HG03558 (cell line): ENCODE measurements at regions not wholly inside any gene's neighbourhood (a gene's known extent, or its start where the extent isn't known, plus 50 kb on each side); places are given as distances from the start of the nearest gene placed in this dataset.
"Not testable (repeated sequence)": the region's sequence is repeated elsewhere in the genome, so short reads cannot be mapped to it uniquely, and the experiment has no call there.

ENCODE experiments used
- ATAC-seq: cut with Tn5 transposase; IDR thresholded peaks from one replicate; pipeline ENCODE4 v1.9.1; 2021; ENCODE audit warnings: moderate number of reproducible peaks; ENCODE audit not compliant: unreplicated experiment; ENCODE audit errors: extremely low read depth

DNA sequence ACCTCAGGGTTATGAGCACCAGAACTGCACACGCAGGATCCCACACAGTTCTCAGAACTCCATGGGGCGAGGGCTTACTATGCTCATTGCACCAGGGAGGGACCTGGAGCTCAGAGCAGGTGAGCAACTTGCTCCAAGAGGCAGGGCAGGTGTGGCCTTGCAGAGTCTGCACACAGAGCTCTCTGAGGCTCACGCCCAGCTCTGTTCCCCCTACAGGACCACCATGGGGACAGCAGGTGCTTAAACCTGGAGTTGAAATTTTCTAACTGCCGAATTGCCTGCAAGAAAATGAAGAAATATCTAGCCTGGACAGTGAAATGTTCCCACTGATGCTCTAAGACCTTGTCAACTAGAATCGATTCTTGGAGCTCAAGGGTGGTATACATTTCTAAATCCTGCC is 49.9 kb upstream of the MSMB start:
- ATAC-seq: not testable (repeated sequence)

DNA sequence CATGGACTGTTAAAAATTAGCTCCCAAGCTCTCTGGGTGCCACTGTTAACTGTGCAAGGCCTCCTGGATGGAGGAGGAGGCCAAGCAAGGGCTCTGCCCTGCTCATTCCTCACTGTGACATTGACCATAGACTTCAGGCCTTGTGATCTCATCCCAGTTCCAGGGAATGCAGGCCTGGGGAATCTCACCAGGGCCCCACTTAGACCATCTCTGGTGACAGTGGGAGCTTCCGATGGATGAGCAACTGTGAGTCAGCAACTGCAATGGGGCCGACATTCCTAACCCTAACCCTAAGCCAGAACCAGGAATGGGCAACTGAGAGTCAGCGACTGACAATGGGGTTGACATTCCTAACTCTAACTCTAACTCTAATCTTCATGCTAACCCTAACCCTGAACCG is 50.4 kb upstream of the MSMB start:
- no peak for ATAC-seq

DNA sequence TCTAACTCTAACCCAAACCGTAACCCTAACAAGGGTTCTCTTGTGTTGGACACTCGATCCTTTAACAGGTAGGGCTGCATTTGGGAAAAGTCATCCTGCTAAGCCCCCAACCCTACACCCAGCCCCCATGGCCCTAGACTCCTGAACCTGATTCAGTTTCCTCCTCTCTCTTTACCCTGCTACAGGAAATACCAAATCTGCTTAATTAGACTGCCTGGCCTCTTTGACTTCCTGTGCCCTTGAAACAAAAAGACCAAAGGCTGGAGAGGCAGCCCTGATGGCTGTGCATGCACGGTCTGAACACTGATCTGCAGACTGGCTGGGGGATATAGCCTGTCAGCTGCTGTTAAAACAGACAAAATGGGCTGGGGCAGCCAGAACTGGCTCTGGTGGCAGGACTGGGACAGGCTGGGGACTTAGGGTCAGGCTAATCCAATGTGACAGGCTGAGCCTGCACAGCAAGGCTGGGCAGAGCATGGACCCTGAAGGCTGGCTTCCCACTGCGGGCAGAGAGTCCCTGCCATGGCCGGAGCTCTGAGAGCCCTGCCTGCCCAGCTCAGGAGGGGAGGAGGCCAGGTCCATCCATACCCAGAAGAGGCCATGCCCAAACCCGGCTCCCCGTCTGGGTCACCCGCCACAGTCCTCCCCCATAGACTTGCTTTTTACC is 51.0 kb upstream of the MSMB start:
- no peak for ATAC-seq

DNA sequence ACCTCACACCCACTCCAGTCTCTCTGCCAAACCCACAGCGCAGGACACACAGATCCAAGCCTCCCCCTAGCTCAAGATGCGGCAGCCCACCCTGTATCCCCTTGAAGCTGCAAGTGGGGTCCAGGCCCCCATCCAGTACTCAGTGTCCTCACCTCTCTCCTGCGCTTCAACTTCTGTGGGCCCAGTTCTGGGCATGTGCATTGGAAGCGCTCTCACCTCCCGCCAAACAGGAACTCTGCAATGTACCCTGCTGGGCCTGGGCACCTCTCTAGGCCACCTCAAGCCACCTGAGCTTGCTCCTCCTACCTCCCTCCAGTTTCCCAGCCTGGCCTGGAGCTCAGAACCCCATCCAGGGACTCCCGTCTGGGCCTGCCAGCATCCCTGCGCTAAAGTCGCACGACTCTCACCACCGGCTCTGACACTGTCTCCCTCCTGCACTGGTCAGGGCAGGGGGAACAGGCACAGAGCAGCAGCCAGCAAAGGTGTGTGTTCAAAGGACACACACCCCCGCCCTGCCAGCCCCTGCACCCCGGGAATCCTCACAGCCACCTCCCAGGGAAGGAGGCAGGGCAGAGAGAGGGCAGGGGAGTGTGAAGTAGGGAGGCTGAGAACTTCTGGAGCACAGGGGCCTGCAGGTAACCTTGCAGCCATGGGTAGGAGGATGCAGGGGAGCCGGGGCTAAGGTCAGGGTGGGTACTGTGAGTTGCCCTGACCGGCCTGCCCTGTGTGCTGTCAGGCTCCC is 51.7 kb upstream of the MSMB start:
- ATAC-seq: no peak

DNA sequence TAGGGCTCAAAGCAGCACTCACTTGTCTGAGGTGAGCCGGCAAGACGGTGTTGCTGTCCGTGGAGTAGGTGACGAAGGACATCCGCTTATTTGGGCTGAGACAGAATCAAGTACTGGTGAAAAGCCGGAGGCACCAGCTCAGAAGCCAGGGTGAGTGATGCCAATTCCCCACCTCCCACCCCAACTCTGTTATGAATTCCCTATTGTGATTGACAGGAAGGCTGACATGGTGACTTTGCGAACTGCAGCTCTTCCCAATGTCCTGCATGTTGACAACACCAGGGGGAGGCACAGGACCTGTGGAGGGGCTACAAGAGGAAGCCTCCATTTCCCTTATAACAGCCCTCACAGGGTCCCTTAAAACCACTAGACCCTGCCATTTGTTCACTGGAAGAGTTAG is 52.3 kb upstream of the MSMB start:
- ATAC-seq: no peak

DNA sequence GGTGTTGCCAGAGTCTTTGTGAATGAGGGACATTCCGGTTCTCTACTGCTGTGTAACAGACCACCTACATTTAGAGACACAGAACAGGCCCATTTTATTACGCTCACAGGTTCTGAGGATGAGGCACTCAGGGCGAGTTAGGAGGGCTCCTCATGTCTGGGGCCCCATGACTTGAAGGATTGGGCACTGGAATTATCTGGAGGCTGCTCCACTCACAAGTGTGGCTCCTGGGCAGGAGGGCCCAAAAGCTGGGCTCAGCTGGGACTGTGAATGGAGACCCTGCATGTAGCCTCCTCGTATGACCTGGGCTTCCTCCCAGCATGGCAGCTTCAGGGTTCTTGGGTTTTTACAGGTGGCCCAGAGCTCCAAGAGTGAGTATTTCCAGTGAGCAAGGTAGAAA is 52.9 kb upstream of the MSMB start:
- ATAC-seq: not testable (repeated sequence)

DNA sequence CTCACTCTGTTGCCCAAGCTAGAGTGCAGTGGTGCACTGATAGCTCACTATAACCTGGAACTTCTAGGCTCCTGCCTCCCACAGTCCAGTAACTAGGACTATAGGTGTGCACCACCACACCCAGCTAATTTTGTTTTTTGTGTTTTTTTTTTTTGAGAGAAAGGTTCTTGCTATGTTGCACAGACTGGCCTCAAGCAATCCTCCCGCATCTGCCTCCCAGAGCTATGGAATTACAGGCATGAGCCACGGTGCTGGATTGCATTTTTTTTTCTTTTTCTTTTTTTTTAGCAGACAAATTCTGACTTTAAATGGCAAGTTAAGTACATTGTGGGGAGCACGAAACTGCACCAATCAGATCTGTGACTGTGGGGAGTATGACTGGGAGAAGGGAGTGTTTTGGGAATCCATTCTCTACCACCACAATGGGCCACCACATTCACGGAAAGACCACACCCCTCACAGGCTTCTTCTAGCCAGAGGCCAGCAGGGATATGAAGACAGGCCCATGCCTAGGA is 58.1 kb upstream of the MSMB start:
- ATAC-seq: no peak

DNA sequence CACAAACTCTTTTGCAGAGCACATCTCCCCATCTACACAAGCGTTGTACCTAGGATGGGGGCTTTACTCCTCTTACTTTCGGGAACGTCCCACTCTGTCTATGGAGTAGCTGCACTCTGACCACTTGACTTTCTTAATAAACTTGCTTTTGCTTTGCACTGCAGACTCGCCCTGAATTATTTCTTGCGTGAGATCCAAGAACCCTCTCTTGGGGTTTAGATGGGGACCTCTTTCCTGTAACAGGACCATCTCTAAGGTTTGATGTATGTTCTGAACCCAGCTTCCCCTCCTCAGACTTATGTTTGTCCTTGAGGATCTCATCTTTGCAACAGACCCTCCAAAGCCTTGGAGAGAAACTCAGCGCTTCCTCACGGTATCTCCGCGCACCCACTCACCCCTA is 59.3 kb upstream of the MSMB start:
- ATAC-seq: not testable (repeated sequence)

DNA sequence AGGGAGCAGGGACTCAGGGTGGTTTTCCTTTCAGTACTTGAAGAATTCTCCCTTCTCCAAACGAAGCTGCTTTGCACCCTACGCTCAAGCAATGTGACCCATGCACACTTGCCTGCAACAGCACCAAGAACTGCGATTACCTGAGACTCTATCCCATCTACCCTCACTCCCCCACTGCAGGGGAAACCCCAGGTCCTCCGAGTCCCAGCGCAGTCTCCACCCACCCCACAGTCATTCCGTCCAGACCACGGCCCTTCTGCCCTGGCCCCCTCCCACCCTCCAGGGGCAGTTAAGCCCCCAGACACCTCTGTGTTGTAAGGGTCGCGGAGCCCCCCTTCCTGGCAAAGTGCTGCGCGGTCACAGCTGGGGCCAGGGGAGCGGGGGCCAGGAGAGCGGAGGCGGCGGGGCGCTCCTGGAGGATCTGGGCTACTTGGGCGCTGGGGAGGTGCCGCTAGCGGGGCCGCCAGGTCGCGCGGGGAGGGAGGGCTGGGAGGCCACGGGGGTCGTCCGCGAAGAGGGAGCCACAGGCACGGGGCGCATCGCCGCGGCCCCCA is 59.9 kb upstream of the MSMB start:
- ATAC-seq: not testable (repeated sequence)

DNA sequence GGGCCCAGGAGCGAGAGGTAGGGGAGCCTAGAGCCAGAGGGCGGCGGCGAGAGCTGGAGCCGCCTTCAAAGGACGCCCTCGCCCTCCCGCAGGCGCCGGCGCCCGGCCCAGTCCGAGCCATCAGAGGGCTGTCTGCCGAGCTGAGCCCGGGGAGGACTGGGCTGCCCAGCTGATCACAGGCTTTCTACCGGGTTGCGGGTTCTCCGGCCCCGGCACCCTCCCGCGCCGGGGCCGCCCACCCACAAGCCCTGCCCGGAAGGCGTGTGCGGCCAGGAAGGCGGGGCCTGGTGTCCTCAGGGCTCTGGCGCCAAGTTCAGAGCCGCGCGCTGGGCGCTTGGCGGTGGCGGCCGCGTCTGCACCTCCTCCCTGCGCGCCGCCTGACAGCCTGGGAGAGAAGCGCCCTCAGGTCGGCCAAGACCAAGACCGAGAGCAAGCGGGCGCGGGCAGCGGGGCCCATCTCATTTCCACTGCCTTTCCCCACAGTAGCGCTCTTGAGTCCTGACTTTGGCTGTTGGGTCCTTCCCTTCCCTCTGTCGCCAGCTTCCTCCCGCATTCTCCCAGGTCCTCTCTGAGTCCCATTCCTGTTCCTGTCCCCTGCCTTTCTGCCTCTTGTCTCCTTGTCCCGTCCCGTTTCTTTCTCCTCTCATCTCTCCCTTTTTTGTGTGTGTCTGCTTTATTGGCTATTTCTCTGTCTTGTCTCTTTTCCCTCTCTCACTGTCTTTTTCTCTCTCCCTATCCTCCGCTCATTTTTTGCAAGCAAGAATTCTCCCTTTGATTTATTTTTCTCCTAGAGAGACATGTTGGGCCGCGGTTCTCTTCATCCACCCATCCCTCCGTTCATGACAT is 60.6 kb upstream of the MSMB start:
- ATAC-seq: peak; percentile 59

DNA sequence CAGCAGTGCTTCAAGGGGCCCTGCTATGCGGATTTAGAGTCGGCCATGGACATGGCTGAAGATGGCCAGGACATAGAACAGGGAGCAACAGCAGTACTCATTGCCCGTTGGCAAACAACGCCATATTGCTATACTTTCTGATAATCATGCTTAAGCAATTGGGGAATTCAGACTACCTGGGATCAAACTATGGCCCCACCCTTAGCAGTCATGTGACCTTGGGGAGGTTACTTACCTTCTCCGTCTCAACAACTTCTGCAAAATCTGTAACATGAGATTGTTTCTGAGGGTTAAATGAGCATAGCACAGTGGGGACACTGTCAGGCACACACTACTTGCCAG is 62.1 kb upstream of the MSMB start:
- not testable (repeated sequence) for ATAC-seq

DNA sequence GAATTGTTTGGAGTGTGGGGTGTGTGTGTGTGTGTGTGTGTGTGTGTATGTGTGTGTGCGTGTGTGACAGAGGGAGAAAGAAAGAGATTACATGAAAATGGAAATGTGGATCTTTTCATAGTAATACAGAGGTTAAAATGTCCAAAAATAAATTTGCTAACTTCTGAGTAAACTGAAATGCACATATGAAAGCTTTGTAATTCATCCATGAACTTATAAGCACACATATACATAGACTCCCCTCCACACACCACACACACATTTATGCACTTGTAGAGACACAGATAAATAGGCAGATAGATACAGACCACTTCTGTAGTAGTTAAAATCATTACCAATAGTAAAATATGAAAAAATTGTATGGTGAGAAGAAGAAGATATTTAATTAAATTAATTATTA is 108.2 kb upstream of the MSMB start:
- not testable (repeated sequence) for ATAC-seq

DNA sequence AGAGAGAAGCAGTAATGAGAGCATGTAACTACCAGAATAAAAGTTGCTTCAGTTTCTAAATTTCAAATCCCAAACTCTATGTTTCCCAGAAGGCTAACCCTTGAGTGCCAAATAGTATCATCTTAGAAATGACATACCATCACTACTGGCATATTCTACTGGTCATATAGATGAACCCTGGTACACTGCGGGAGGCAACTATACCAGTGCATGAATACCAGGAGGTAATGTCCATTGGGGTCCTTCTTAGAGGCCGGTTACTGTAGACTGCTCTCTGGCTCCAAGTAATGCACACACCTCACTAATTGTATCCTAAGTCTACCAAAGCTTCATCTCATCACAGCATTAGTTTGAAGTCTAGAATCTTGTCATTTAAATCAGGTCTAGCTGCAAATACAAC is 108.6 kb upstream of the MSMB start:
- ATAC-seq: not testable (repeated sequence)

DNA sequence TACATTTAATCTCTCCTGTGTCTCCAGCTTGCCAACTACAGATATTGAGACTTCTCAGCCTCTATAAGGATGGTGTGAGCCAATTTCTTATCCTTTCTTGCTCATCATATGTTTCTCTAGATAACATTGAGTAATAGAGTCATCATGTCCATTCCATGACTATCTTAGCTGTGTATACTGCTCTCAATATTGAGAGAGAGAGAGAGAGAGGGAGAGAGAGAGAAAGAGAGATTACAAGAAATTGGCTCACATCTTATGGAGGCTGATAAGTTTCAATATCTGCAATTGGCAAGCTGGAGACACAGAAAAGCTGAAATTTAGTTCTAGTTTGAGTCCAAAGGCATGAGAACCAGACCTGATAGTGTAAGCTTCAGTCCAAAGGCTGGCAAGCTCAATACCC is 110.8 kb upstream of the MSMB start:
- not testable (repeated sequence) for ATAC-seq

DNA sequence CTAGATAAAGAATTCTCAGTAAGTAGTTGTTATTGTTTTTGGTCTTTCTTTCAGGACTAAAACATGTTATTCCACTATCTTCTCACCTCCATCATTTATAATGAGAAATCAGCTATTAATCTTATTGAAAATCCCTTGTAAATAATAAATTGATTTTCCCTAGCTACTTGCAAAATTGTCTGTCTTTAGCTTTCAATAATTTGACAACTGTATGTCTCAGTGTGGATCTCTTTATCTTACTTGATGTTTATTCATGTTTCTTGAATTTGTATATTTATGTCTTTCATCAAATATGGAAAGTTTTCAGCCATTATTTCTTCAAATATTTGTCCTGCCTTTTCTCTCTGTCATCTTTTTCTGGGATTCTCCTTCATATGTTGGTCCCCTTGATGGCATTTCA is 117.1 kb upstream of the ANTXRL start:
- no peak for ATAC-seq

DNA sequence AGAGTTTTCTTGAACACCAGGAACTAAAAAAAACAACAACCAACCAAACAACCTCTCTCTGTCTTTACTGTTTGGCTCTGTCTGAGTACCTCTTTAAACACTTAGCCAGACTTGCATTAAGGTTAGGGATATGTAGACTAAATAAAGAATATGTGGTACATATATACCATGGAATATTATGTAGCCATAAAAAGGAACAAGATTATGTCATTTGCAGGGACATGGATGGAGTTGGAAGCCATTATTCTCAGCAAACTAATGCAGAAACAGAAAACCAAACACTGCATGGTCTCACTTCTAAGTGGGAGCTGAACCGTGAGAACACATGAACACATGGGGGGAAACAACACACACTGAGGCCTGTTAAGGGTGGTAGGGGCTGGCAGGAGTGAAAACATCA is 116.0 kb upstream of the ANTXRL start:
- no peak for ATAC-seq

DNA sequence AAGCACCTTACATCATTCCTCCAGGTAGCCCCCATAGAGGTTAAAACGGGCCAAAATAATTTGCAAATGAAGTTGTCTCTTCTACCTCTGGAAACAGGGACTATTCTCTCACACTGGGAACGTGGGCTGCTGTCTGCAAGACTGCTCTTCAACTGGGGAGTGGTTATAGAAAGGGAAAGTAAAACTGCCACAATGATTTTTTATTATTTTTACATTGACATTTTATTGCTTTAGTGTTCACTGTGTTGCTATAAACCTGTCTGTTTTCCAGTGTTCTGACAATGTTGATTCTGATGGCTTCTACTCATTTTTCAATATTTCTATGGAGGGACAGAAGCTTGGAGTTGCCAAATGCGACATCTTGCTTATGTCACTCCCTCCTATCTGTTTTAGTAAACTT is 115.1 kb upstream of the ANTXRL start:
- ATAC-seq: no peak

DNA sequence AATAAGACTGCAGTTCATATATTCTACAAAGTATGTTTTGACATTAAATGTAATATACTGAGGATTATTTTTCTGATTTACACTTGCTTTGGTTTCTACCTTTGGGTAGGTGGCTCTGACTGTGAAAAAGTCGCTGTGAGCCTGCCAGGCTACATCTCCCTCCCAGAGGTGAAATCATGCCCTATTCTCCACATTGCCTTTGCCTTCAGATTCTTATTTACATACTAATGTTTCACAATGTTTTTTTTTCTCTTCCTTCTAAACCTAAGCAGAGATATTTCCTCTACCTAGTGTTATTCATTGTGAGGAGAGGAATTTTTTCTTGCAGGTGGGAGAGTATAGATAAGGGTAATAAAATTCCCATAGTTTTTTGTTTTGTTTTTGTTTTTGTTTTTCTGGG is 111.5 kb upstream of the ANTXRL start:
- no peak for ATAC-seq

DNA sequence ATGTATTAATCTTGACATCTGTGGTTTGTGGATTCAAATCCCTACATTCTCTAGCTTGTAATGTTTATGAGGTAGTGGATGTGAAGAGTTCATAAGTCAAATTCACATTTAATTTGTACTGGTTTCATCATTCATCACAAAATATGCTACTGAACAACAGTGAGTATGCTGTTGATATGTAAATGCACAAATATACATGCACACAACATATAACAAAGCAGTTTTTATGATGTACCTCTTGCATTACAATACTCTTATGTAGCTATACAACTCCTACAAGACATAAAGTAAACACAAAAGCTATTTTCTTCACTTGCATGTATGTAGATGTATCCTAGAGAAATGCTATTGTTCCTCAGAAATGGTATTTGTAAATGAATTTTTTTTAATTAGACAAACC is 111.0 kb upstream of the ANTXRL start:
- ATAC-seq: no peak

DNA sequence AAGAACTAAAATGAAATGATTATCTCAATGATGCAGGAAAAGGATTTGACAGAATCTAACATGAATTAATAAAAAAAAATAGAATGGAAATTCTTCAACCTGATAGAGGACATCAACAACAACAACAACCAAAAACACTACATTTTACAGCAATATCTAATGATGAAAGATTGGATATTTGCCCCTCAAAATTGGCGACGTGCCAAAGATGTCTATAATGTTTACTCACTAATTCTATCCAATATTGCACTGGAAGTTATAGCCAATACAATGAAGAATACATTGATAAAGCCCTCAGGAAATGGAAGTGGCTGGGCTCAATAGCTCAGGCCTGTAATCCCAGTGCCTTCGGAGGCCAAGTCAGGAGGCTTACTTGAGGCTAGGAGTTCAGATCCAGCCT is 99.4 kb upstream of the ANTXRL start:
- ATAC-seq: not testable (repeated sequence)

DNA sequence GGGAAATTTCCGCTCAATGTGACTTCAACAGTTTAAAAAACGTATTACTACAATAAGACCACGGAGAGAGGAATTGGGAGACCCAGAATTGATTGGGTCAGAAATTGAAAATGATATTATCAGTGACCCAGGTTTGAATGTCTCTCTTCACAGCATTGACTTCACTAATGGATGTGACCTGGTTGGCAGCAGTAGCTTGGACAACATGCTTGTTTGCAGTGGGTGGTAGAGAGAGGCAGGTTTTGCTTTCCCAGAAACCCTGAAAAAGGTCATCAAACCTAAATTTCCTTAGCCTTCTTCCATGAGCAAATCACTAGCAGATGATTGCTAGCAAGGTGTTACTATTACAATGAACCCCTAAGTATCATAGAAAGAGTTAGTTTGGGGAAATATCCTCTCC is 89.7 kb upstream of the ANTXRL start:
- ATAC-seq: no peak
